ENCODE measurements at regions not wholly inside any gene's neighbourhood (a gene's known extent, or its start where the extent isn't known, plus 50 kb on each side); places are given as distances from the start of the nearest gene placed in this dataset.

DNA sequence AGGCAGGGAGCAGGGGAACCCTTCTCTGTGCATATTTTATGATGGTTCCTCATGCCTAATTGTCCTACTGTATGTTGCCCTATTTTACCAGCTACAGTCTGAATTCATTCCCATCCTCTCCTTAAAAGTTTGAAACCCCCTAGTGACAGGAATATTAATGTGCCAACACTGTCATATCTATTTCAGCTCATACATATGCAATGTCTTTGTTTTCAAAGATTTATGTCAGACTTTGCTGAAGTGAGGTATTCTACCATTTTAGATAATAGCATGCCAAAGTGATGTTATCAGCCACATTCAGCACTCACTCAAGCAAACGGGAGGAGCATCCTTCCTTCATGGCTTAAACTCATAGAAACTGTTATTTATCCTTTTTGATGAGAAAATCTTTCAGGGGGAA, 696.5 kb downstream of the NR2F1-AS1 start:
- TF ChIP-seq, protein P1, sequence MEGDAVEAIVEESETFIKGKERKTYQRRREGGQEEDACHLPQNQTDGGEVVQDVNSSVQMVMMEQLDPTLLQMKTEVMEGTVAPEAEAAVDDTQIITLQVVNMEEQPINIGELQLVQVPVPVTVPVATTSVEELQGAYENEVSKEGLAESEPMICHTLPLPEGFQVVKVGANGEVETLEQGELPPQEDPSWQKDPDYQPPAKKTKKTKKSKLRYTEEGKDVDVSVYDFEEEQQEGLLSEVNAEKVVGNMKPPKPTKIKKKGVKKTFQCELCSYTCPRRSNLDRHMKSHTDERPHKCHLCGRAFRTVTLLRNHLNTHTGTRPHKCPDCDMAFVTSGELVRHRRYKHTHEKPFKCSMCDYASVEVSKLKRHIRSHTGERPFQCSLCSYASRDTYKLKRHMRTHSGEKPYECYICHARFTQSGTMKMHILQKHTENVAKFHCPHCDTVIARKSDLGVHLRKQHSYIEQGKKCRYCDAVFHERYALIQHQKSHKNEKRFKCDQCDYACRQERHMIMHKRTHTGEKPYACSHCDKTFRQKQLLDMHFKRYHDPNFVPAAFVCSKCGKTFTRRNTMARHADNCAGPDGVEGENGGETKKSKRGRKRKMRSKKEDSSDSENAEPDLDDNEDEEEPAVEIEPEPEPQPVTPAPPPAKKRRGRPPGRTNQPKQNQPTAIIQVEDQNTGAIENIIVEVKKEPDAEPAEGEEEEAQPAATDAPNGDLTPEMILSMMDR (IDR thresholded peaks at IDR 0.05) = no peak
- TF ChIP-seq ZFX (IDR thresholded peaks at IDR 0.05; ENCODE audit: borderline replicate concordance) = no peak

DNA sequence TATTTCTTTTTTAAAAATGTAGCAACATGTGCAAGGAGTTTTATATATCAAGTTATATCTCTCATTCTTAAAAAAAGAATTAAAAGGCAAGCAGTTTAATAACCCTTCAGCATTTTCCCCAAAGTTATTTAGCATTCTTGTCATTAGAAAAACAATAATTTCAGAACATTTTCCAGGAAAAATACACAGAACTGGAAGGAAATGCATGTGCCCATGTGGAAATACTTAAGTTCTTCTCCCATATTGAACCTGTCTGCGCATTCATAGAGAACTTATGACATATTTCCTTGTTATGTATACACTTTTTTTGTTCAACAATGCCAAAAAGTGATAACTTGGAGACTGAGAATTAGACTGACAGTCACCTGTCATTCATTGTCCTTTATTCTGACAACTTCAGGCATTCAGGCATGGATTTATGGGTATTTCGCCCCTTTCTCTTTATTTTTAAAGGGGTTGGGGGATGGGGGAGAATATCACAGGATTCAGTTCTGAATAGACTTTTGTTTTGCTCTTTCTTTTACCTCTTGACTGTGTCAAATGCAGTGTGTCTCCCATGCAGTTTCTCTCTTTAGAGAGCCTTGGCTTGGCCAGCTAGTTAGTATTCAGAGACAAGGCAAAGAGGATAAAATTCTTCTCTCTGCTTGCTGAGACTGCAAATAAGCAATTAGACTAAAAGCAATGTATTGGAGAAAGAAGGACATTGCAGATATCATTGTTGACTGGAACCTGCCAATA, 701.0 kb downstream of the NR2F1-AS1 start:
- no peak overlapping the region for H3K27ac ChIP-seq
- TF ChIP-seq ZFX (IDR thresholded peaks at IDR 0.05; ENCODE audit: borderline replicate concordance) = no peak
- TF ChIP-seq, protein P1 (IDR thresholded peaks at IDR 0.05) = no peak

More for the DNA sequence above, 696.5 kb downstream of the NR2F1-AS1 start:
- H3K27ac ChIP-seq = no peak overlapping the region

DNA sequence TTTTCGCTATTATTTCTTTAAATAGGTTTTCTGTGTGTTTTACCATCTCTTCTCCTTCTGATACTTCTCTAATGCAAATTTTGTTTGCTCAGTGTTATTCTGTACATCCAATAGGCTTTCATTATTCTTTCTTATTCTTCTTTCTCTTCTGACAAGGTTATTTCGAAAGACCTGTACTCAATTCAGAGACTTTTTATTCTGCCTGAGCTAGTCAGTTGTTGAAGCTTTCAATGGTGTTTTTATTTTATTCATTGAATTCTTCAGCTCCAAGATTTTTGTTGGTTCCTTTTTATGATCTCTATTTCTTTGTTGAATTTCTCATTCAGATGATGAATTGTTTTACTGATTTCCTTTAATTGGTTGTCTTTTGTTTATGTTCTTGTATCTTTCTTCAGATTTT, 706.2 kb downstream of the NR2F1-AS1 start:
- TF ChIP-seq, protein P1 (IDR thresholded peaks at IDR 0.05) = no peak
- TF ChIP-seq ZFX (IDR thresholded peaks at IDR 0.05; ENCODE audit: borderline replicate concordance) = no peak
- no peak overlapping the region for H3K27ac ChIP-seq

DNA sequence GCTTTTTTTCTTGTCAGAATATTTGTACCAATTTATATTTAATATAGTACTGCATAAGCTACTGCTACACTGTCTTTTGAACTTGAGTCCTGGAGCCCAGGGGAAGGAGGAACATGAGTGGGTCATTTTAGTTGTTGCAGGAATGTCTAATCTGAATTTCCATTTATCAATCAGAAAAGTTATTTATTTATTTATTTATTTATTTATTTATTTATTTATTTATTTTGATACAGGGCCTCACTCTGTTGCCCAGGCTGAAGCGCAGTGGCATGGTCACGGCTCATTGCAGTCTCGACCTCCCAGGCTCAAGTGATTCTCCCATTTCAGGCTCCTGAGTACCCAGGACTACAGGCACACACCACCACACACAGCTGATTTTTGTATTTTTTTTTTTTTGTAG, 712.6 kb downstream of the NR2F1-AS1 start:
- H3K27ac ChIP-seq = no peak overlapping the region
- TF ChIP-seq, protein P1 (IDR thresholded peaks at IDR 0.05) = no peak
- no peak for TF ChIP-seq ZFX (IDR thresholded peaks at IDR 0.05; ENCODE audit: borderline replicate concordance)

DNA sequence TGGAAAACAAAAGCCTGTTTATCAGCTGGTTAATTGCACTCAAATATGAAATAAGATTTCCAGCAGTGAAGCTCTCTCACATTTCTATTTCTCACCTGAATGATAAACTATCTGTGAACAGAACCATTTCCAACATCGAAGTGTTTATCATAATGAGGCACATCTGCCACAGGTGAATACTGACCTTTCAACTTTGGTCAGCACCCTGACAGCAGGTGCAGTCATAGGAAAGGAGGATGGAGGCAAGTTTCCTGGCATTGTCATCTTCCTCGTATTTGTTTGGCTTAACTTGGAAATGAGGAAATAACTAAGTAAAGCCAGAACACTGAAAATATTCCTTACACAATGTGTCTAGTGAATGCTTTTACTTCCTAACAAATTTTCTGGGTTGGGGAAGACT, 716.4 kb downstream of the NR2F1-AS1 start:
- no peak overlapping the region for H3K27ac ChIP-seq
- TF ChIP-seq, protein P1 (IDR thresholded peaks at IDR 0.05) = no peak
- no peak for TF ChIP-seq ZFX (IDR thresholded peaks at IDR 0.05; ENCODE audit: borderline replicate concordance)

DNA sequence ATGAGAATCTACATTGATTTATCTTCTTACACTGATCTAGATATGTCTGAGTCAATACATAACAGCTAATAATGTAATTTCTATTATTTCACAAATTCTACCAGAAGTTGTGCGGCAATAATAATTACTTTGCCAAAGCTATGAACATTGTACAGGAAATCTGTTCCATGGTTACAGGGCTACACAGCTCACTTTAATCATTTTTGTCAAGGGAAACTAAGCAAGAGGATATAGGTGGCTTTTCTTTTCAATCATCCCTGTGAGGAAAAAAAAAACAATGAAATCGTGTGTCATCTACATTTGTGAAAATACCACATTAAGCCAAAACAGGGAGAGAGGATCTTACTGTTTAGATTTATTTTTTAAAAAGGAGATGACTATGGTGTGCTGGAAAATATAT, 717.4 kb downstream of the NR2F1-AS1 start:
- TF ChIP-seq, protein P1 (IDR thresholded peaks at IDR 0.05) = no peak
- no peak for TF ChIP-seq ZFX (IDR thresholded peaks at IDR 0.05; ENCODE audit: borderline replicate concordance)
- H3K27ac ChIP-seq = no peak overlapping the region

DNA sequence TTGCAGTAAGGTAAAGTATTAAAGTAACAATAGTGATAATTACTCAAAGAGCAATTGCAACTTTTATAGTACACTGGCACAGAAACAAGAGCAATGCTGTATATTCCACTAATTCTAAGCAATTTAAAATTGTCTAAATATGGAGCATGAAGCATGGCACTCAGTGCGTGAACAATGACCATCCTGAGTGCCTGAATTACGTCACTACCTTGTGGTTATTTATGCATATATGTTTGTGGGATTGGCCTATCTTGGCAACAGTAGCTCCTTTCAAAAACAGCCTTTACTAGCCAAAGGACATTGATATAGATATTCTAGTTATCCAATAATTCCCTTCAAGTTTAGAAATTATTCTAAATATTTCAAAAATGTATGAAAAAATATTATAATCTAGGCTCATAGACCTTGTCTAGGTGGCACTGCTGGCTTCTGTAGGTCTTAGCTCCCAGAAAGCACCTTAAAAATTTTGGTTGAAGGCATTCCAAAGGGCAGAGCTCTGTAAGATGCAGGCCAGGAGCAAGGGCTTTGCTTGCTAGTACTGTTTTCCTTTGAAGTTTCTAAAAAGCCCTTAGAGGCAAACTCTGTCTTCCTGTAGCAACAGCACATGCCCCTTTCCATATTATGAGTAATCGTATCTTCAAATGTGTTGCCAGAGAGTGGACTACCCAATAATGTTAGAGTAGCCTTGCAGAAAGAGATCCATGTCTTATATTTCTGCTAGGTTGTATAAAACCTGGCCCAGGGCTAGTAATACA, 719.3 kb downstream of the NR2F1-AS1 start:
- H3K27ac ChIP-seq = 0 out of 2 replicates have a peak overlapping the region, but pooled peaks have one; percentile 14
- TF ChIP-seq, protein P1 (IDR thresholded peaks at IDR 0.05) = no peak
